ENCODE measurements at regions not wholly inside any gene's neighbourhood (a gene's known extent, or its start where the extent isn't known, plus 50 kb on each side); places are given as distances from the start of the nearest gene placed in this dataset.

DNA sequence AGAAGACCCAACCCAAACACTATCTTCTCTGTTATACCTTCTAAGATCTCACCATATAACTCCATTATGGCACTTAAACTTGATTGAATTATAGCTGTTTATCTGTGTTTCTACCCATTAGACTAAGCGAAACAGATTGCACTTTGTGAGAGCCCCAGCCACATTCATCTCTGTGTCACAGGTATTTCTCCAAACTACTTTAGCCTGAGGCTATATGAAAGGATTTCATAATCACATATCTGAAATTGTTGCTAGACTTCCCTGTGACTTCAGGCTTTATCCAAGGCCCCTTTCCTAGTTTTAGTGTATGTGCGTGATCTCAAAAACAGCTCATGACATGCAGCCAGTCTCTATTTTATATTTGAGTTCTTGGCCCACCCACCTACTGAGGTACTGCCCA lies 745.0 kb upstream of the ACVR2A start:
- no peak for DNase-seq (ENCODE audit: extremely low spot score)
- TF ChIP-seq, protein P1, sequence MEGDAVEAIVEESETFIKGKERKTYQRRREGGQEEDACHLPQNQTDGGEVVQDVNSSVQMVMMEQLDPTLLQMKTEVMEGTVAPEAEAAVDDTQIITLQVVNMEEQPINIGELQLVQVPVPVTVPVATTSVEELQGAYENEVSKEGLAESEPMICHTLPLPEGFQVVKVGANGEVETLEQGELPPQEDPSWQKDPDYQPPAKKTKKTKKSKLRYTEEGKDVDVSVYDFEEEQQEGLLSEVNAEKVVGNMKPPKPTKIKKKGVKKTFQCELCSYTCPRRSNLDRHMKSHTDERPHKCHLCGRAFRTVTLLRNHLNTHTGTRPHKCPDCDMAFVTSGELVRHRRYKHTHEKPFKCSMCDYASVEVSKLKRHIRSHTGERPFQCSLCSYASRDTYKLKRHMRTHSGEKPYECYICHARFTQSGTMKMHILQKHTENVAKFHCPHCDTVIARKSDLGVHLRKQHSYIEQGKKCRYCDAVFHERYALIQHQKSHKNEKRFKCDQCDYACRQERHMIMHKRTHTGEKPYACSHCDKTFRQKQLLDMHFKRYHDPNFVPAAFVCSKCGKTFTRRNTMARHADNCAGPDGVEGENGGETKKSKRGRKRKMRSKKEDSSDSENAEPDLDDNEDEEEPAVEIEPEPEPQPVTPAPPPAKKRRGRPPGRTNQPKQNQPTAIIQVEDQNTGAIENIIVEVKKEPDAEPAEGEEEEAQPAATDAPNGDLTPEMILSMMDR (IDR thresholded peaks at IDR 0.05; ENCODE audit: control extremely low read depth, extremely low read depth, low read depth, missing control alignments): no peak
- ChIA-PET POLR2A (no interaction called here), CTCF (interaction anchor here (0.9 to 1.7 kb wide), 4 partner anchors 10 to 76 kb away, joined by 3 to 5 read pairs (median 4); no protein-coding TSS in a partner anchor)

DNA sequence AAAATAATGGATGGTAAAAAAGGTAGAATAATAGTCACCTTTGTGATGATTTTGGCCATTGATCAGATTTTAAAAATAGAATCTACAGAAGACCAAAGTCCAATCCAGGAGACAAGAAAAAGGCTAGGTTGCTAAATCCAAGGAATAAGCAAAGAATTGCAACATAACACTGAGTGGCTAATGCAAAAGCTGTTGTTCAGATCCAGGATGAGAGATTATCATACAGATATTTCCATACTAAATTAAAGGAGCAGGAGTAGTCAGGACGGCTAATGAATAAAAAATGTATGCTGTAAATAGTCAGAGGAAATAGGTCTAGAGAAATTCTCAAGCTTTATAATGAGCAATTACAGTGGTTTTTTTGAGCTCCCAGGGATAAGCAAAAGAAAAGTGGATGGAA lies 745.9 kb upstream of the ACVR2A start:
- TF ChIP-seq, protein P1 (IDR thresholded peaks at IDR 0.05; ENCODE audit: control extremely low read depth, extremely low read depth, low read depth, missing control alignments): no peak
- CTCF ChIA-PET: interaction anchor here (1.0 to 1.7 kb wide), 3 partner anchors 9 to 234 kb away, joined by 3 to 5 read pairs (median 3); no protein-coding TSS in a partner anchor
- POLR2A ChIA-PET: no interaction called here
- no peak for DNase-seq (ENCODE audit: extremely low spot score)

DNA sequence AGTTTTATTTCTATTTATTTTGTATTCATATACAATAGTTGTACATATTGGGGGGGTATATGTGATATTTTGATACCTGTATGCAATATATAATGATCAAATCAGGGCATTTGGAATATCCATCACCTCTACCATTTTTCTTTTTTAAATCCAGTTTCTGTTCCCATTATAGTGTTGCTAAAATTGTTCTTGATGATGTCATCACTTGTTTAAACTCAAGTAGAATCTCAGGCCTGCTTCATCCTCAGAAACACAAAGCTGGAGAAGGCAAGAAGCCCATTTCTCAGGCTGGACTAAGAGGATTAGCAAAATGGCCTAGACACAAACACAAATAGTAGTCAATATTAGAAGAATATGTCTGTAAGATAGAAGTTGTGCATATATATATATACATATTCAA lies 747.1 kb upstream of the ACVR2A start:
- POLR2A ChIA-PET: no interaction called here
- no peak for DNase-seq (ENCODE audit: extremely low spot score)
- TF ChIP-seq, protein P1 (IDR thresholded peaks at IDR 0.05; ENCODE audit: control extremely low read depth, extremely low read depth, low read depth, missing control alignments): no peak
- CTCF ChIA-PET: interaction anchor here (1.2 kb wide), 1 partner anchor 14 kb away, joined by 4 read pairs; no protein-coding TSS in a partner anchor

DNA sequence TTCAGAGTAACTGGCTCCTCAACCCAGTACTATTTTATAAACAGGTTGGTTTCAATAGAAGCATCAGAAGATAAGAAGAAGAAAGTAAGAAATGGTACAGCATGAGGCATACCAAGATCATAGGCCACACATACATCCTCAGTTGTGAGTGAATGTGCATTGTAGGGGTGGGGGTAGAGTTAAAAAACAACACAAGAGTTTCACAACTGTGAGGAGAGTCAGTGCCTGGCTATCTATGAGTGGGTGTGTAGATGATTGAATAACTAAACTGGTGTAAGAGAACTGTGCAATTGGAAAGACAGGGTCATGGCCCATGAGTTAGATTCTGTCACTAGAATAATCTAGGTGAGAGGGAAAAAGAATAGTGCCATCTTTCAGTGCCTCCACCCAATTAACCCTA lies 748.2 kb upstream of the ACVR2A start:
- ChIA-PET CTCF (no interaction called here), POLR2A (no interaction called here)
- TF ChIP-seq, protein P1 (IDR thresholded peaks at IDR 0.05; ENCODE audit: control extremely low read depth, extremely low read depth, low read depth, missing control alignments): no peak
- no peak for DNase-seq (ENCODE audit: extremely low spot score)

DNA sequence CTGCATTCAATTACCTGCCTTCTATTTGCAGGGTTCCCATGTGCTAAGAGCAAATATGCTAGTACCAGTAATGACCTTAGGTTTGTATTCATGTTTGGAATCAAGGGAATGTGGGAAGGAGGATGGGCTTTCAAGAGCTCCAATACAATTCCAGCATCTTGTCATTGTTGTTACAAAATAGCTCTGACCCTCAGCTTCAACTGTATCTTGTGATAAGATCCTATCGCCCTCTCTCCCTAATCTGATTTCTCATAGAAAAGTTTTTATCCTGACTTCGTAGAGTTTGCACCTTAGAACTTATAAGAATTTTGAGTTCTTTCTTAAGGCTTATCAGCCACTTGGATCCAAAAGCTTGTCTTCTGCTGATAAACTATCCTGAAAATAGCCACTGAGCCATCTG lies 749.5 kb upstream of the ACVR2A start:
- CTCF ChIA-PET: interaction anchor here (0.9 to 1.3 kb wide), 5 partner anchors 8 to 236 kb away, joined by 3 to 6 read pairs (median 5); no protein-coding TSS in a partner anchor
- POLR2A ChIA-PET: no interaction called here
- TF ChIP-seq, protein P1 (IDR thresholded peaks at IDR 0.05; ENCODE audit: control extremely low read depth, extremely low read depth, low read depth, missing control alignments): no peak
- DNase-seq (ENCODE audit: extremely low spot score): no peak

DNA sequence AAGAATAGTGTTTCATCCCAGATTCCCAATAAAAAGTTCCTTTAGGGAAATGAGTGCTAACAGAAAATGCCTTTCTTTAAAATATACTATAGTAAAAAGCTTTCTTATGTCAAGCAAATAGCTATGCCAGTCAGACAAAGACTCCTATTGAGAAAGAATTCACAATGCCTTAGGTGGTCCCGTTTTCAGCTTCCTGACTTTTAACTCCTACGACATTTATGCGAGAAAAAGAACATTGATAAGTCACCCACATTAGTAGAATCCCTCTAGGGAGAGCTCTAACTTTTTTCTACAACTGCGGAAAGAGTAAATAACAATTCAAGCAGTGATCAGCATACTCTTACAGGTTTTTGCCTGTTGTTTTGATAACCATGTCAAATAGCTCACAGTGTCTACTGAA lies 750.8 kb upstream of the ACVR2A start:
- POLR2A ChIA-PET: no interaction called here
- CTCF ChIA-PET: no interaction called here
- TF ChIP-seq, protein P1 (IDR thresholded peaks at IDR 0.05; ENCODE audit: control extremely low read depth, extremely low read depth, low read depth, missing control alignments): no peak
- DNase-seq (ENCODE audit: extremely low spot score): no peak

DNA sequence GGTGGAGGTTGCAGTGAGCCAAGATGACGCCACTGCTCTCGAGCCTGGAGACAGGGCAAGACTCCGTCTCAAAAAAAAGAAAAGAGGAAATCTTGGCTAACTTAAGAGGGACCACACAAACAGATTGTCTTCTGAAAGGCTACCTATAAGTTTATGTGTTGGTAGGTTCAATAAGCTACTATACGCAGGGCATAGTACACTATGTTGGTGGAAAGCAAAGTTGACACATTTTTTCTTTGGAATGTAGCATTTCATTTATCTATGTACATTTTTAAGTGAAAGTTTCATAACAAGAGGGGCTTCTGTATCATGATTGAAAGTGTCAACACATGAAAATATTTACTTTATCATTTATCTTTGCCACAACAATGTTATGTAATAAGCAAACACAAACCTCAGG lies 752.6 kb upstream of the ACVR2A start:
- TF ChIP-seq, protein P1 (IDR thresholded peaks at IDR 0.05; ENCODE audit: control extremely low read depth, extremely low read depth, low read depth, missing control alignments): no peak
- ChIA-PET CTCF (interaction anchor here (2.8 kb wide), 1 partner anchor 9 kb away, joined by 12 read pairs; no protein-coding TSS in a partner anchor), POLR2A (no interaction called here)
- no peak for DNase-seq (ENCODE audit: extremely low spot score)
